Central memory CD8-positive, alpha-beta T cell (primary cell): ENCODE measurements at regions not wholly inside any gene's neighbourhood (a gene's known extent, or its start where the extent isn't known, plus 50 kb on each side); places are given as distances from the start of the nearest gene placed in this dataset.

Experiments
- ATAC-seq: fragments of 150-1000 bp; cut with Tn5 transposase; replicated peaks from 2 replicates; pipeline ENCODE4 v1.10.0; 2022; ENCODE audit warnings: mild to moderate bottlenecking, moderate FRiP score, moderate number of reproducible peaks; ENCODE audit not compliant: poor library complexity, severe bottlenecking; ENCODE audit errors: extremely low read depth
- DNase-seq, 2 donors: peaks; one replicate each; pipeline ENCODE4 v3.0.0; 2021; ENCODE audit warnings: low spot score in 2 of 2
- H3K27ac Mint-ChIP-seq: one replicate; pipeline ENCODE4 v1.8.0; 2022; ENCODE audit warnings: low read depth, mild to moderate bottlenecking, moderate library complexity, mixed read lengths
- H3K27me3 Mint-ChIP-seq: one replicate; pipeline ENCODE4 v1.8.0; 2022; ENCODE audit warnings: mixed read lengths
- H3K36me3 Mint-ChIP-seq: one replicate; pipeline ENCODE4 v1.8.0; 2022; ENCODE audit warnings: mild to moderate bottlenecking, moderate library complexity, mixed read lengths; ENCODE audit not compliant: insufficient read depth
- H3K4me1 Mint-ChIP-seq: one replicate; pipeline ENCODE4 v1.8.0; 2022; ENCODE audit warnings: mixed read lengths
- H3K4me3 Mint-ChIP-seq: one replicate; pipeline ENCODE4 v1.8.0; 2022; ENCODE audit warnings: mild to moderate bottlenecking, moderate library complexity, mixed read lengths
- H3K9me3 Mint-ChIP-seq: one replicate; pipeline ENCODE4 v1.8.0; 2022; ENCODE audit warnings: mixed read lengths

GRCh38 chr12:17278946-17279345 lies 673.0 kb upstream of the LMO3 start:
- H3K27me3 Mint-ChIP-seq, result no peaks in the 10 kb centered on the region
- H3K36me3 Mint-ChIP-seq, result no peaks in the 10 kb centered on the region
- H3K4me1 Mint-ChIP-seq, result no peaks in the 10 kb centered on the region
- no peak overlapping the region for H3K27ac Mint-ChIP-seq
- no peak overlapping the region for H3K4me3 Mint-ChIP-seq
- H3K9me3 Mint-ChIP-seq, result peaks cover 21% of the 10 kb centered on the region
- ATAC-seq, result no peak
- DNase-seq, result no peak

DNA sequence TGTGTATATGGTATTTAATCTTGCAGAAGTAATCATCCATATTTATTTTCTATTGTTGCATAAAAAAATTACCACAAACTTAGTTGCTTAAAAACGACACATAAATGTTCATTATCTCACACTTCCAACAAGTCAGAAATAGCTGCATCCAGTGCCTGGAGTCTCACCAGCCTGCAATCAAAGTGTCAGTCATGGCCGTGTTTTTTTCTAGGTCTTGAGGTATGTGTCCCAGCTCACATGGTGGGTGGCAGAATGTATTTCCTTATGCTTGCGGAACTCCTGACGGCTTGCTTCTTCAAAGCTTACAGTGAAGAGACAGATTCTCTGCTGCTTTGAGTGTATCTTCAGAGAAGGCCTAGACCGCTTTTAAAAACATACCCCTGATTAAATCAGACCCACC lies 670.2 kb upstream of the LMO3 start:
- DNase-seq (no peak), ATAC-seq (no peak)
- H3K36me3 Mint-ChIP-seq, result no peaks in the 10 kb centered on the region
- no peak overlapping the region for H3K27ac Mint-ChIP-seq
- no peaks in the 10 kb centered on the region for H3K27me3 Mint-ChIP-seq
- H3K4me1 Mint-ChIP-seq, result no peaks in the 10 kb centered on the region
- peaks cover 29% of the 10 kb centered on the region for H3K9me3 Mint-ChIP-seq
- no peak overlapping the region for H3K4me3 Mint-ChIP-seq

- Mint-ChIP-seq H3K4me1 (no peaks in the 10 kb centered on the region), H3K4me3 (no peak overlapping the region), H3K27me3 (no peaks in the 10 kb centered on the region), H3K9me3 (peaks cover 5% of the 10 kb centered on the region), H3K27ac (no peak overlapping the region), H3K36me3 (no peaks in the 10 kb centered on the region)
- DNase-seq (no peak), ATAC-seq (no peak)
Measured at GRCh38 chr12:17266856-17267255, 660.9 kb upstream of the LMO3 start.

- Mint-ChIP-seq H3K27ac (no peak overlapping the region), H3K4me3 (no peak overlapping the region), H3K9me3 (peaks cover 9% of the 10 kb centered on the region), H3K4me1 (no peaks in the 10 kb centered on the region), H3K36me3 (no peaks in the 10 kb centered on the region), H3K27me3 (no peaks in the 10 kb centered on the region)
- ATAC-seq, result no peak
- DNase-seq, result no peak
Measured at GRCh38 chr12:17264603-17265002, 658.6 kb upstream of the LMO3 start.

- DNase-seq, result no peak
- ATAC-seq, result no peak
- H3K4me1 Mint-ChIP-seq, result no peaks in the 10 kb centered on the region
- H3K27me3 Mint-ChIP-seq, result no peaks in the 10 kb centered on the region
- no peak overlapping the region for H3K27ac Mint-ChIP-seq
- H3K9me3 Mint-ChIP-seq, result peaks cover 29% of the 10 kb centered on the region
- no peak overlapping the region for H3K4me3 Mint-ChIP-seq
- H3K36me3 Mint-ChIP-seq, result peaks cover 2% of the 10 kb centered on the region
Measured at GRCh38 chr12:17239874-17240273, 633.9 kb upstream of the LMO3 start.

- no peaks in the 10 kb centered on the region for H3K27me3 Mint-ChIP-seq
- no peak overlapping the region for H3K4me3 Mint-ChIP-seq
- no peaks in the 10 kb centered on the region for H3K36me3 Mint-ChIP-seq
- peaks cover 19% of the 10 kb centered on the region for H3K9me3 Mint-ChIP-seq
- H3K4me1 Mint-ChIP-seq, result no peaks in the 10 kb centered on the region
- no peak for ATAC-seq
- no peak overlapping the region for H3K27ac Mint-ChIP-seq
- DNase-seq, result no peak
Measured at GRCh38 chr12:17235996-17236395, 630.0 kb upstream of the LMO3 start.

DNA sequence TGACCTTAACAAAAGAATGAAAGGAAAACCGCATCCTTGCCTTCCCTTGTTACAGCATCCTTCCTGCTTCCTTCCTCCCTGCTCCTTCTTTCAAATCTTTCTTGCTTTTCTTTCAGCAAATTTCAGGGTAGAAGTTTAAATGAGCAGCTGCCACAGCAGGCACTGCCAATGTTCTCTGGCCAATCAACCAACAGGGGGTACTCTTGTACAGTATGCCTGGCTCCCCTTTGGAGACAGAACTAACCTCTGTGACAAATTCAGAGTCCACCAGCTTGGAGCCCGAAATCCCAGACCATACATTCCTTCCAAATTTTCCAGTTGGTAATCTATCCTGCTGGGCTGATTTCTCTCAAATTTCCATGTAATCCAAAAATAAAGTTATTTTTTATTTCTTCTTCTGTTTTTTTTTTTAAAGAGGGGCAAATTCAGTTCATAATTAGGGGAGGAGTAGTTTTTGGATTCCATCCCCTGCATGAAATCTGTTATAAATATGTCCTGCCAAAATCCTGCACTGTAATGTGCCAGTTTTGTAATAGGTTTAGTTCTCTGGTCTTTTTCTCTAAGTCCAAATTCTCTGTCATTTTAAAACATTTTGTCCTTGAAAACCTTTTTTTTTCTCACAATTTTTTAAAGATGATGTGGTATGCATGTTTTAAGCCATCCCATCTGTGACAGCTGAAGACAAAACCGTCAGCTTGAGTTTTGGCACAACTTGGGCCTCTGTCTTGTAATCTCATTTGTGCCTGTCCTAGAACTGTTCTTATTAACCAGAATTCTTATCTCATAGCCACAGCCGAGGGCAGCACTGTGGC lies 610.0 kb upstream of the LMO3 start:
- H3K4me1 Mint-ChIP-seq, result no peaks in the 10 kb centered on the region

DNA sequence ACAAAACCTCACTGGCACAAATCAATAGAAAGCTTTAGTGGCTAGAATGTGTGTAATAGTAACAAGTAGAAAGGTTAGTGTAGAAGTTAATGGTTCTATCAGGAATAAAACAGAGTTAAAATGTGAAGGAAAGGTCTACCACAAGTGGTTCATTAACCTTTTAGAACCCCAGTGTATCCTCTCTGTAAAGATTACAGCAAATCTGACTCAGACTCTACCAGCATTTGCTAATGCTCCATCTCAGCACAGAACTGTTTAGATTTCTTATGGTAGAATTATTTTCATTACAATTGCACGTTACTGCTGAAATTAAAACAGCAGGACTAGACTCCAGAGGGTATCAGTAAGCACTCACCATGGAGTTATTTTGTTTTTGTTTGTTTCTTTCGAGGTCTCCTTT lies 609.0 kb upstream of the LMO3 start:
- no peak for ATAC-seq
- H3K27me3 Mint-ChIP-seq, result no peaks in the 10 kb centered on the region
- no peaks in the 10 kb centered on the region for H3K4me1 Mint-ChIP-seq
- H3K9me3 Mint-ChIP-seq, result peaks cover 20% of the 10 kb centered on the region
- no peak for DNase-seq
- H3K27ac Mint-ChIP-seq, result no peak overlapping the region
- H3K36me3 Mint-ChIP-seq, result no peaks in the 10 kb centered on the region
- no peak overlapping the region for H3K4me3 Mint-ChIP-seq

More for the DNA sequence above, 610.0 kb upstream of the LMO3 start:
- ATAC-seq, result no peak
- peaks cover 15% of the 10 kb centered on the region for H3K9me3 Mint-ChIP-seq
- H3K4me3 Mint-ChIP-seq, result no peak overlapping the region
- H3K27me3 Mint-ChIP-seq, result no peaks in the 10 kb centered on the region
- H3K27ac Mint-ChIP-seq, result no peak overlapping the region
- no peaks in the 10 kb centered on the region for H3K36me3 Mint-ChIP-seq
- no peak for DNase-seq

DNA sequence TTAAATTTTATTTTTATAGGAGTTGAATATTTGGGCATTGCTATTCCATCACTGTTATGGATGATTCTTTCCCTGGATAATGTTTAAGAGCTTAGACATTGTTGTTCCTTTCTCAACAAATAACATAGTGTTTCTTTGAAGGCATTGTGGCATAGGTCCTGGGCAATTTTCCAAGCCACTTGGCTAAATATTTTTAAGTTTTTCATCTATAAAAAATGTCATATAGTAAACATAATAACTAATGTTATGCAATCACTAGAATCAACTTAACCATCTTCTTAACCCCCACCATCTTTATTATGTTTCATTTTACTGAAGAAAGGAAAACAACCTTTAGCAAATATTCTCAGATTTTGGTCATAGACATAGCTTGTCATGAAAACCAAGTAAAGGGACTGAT lies 600.6 kb upstream of the LMO3 start:
- H3K36me3 Mint-ChIP-seq, result no peaks in the 10 kb centered on the region
- no peaks in the 10 kb centered on the region for H3K4me1 Mint-ChIP-seq
- ATAC-seq, result no peak
- H3K27me3 Mint-ChIP-seq, result no peaks in the 10 kb centered on the region
- no peak overlapping the region for H3K4me3 Mint-ChIP-seq
- H3K9me3 Mint-ChIP-seq, result peaks cover 13% of the 10 kb centered on the region
- H3K27ac Mint-ChIP-seq, result no peak overlapping the region
- no peak for DNase-seq

DNA sequence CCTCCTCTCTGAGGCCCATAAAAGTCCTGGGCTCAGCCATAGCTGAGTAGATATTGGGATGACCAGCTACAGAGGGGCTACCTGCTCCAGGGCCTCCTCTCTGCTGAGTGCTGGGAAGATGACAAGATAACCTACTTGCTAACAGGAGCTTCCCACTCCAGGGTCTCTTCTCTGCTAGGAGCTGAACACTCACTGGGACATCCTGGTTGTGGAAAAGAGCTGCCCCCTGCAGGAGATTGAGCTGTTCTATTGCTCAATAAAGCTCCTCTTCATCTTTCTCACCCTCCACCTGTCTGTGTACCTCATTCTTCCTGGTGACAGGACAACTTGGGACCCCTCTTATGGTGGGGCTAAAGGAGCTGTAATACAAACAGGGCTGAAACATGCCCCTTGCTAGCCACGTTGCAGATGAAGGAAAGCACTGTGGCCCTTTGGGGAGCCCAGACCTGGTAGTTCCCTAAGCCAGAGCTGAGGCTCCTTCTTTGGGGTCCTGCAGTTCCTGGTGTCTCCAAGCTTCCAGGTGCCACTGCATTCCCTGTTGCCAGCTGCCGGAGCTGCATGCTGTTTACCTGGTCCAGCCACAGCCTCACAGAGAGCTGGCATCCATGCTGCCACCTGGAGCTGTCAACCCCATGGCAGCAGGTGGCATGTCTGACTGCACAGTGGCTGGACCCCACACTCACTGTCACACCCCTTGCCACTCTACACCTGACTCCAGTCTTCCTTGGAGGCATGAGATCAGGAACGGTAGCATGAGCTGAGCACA lies 598.5 kb upstream of the LMO3 start:
- no peaks in the 10 kb centered on the region for H3K36me3 Mint-ChIP-seq
- ATAC-seq (no peak), DNase-seq (no peak)
- no peak overlapping the region for H3K27ac Mint-ChIP-seq
- no peak overlapping the region for H3K4me3 Mint-ChIP-seq
- no peaks in the 10 kb centered on the region for H3K4me1 Mint-ChIP-seq
- H3K9me3 Mint-ChIP-seq, result peaks cover 12% of the 10 kb centered on the region
- no peaks in the 10 kb centered on the region for H3K27me3 Mint-ChIP-seq

- Mint-ChIP-seq H3K36me3 (no peaks in the 10 kb centered on the region), H3K27ac (no peak overlapping the region), H3K4me1 (no peaks in the 10 kb centered on the region), H3K27me3 (no peaks in the 10 kb centered on the region), H3K4me3 (no peak overlapping the region), H3K9me3 (peaks cover 12% of the 10 kb centered on the region)
- DNase-seq (no peak), ATAC-seq (no peak)
Measured at GRCh38 chr12:17203497-17203896, 597.5 kb upstream of the LMO3 start.

GRCh38 chr12:17197971-17198370 lies 592.0 kb upstream of the LMO3 start:
- Mint-ChIP-seq H3K27ac (no peak overlapping the region), H3K4me1 (no peaks in the 10 kb centered on the region), H3K36me3 (no peaks in the 10 kb centered on the region), H3K9me3 (peaks cover 17% of the 10 kb centered on the region), H3K27me3 (no peaks in the 10 kb centered on the region), H3K4me3 (no peak overlapping the region)
- ATAC-seq (no peak), DNase-seq (no peak)

DNA sequence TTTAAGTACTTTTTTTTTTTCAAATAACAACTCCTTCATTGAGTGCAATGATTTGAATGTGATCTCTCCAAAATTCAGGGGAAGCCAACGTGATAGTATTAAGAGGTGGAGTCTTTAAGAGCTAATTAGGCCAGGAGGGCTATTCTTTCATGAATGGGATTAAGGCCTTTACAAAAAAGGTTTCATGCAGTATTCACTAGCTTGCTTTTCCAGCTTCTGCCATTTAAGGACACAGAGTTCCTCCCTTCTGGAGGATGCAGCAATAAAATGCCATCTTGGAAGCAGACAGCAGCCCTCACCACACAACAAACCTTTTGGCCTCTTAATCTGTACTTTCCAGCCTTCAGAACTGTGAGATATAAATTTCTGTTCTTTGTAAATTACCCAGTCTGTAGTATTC lies 586.8 kb upstream of the LMO3 start:
- no peaks in the 10 kb centered on the region for H3K27me3 Mint-ChIP-seq
- DNase-seq (no peak), ATAC-seq (no peak)
- no peaks in the 10 kb centered on the region for H3K36me3 Mint-ChIP-seq
- no peak overlapping the region for H3K4me3 Mint-ChIP-seq
- no peaks in the 10 kb centered on the region for H3K4me1 Mint-ChIP-seq
- H3K27ac Mint-ChIP-seq, result no peak overlapping the region
- peaks cover 18% of the 10 kb centered on the region for H3K9me3 Mint-ChIP-seq
